ENCODE measurements at regions not wholly inside any gene's neighbourhood (a gene's known extent, or its start where the extent isn't known, plus 50 kb on each side); places are given as distances from the start of the nearest gene placed in this dataset.

DNA sequence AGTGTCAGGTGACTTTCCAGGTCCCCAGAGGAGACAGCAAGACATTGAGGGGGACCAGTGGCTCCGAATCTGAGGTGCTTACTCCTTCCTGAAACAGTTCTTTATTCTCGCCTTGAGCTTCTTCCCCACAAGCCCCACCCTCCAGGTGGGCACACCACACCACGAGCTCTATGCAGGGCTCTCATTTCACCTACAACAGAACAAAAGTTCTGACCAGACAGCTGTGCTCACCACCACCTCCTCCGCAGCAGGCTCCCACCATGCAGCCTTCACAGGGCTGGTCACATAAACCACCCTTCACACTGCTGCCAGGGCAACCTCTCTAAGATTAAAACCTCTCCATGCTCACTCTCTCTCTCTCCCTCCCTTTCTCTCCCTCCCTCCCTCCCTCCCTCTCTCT is 384.5 kb upstream of the ARID1B start:
- TF ChIP-seq, protein P1, sequence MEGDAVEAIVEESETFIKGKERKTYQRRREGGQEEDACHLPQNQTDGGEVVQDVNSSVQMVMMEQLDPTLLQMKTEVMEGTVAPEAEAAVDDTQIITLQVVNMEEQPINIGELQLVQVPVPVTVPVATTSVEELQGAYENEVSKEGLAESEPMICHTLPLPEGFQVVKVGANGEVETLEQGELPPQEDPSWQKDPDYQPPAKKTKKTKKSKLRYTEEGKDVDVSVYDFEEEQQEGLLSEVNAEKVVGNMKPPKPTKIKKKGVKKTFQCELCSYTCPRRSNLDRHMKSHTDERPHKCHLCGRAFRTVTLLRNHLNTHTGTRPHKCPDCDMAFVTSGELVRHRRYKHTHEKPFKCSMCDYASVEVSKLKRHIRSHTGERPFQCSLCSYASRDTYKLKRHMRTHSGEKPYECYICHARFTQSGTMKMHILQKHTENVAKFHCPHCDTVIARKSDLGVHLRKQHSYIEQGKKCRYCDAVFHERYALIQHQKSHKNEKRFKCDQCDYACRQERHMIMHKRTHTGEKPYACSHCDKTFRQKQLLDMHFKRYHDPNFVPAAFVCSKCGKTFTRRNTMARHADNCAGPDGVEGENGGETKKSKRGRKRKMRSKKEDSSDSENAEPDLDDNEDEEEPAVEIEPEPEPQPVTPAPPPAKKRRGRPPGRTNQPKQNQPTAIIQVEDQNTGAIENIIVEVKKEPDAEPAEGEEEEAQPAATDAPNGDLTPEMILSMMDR (IDR thresholded peaks at IDR 0.05) = no peak
- TF ChIP-seq EP300 (IDR thresholded peaks at IDR 0.05) = no peak
- no peak for TF ChIP-seq POLR2A (IDR thresholded peaks at IDR 0.05)
